OCI-LY3 (cell line): ENCODE measurements at regions not wholly inside any gene's neighbourhood (a gene's known extent, or its start where the extent isn't known, plus 50 kb on each side); places are given as distances from the start of the nearest gene placed in this dataset.
"Not testable (repeated sequence)": the region's sequence is repeated elsewhere in the genome, so short reads cannot be mapped to it uniquely, and the experiment has no call there.

Source experiments
- H2AFZ ChIP-seq: fragments of 200-600, 300-600 bp; shearing (Covaris generic); 2 replicates; pipeline ENCODE4 v1.6.0; 2014; ENCODE audit warnings: antibody characterized with exemption, low read depth, low read length
- H3K27ac ChIP-seq: fragments of 200-600, 300-600 bp; sonication (generic); 2 replicates; pipeline ENCODE4 v1.5.1; 2014; ENCODE audit warnings: mild to moderate bottlenecking, low read length, moderate library complexity, mixed read lengths
- H3K27me3 ChIP-seq: fragments of 200-600, 300-600 bp; sonication (generic); 2 replicates; pipeline ENCODE4 v1.6.1; 2014; ENCODE audit warnings: low read depth, low read length, mixed read lengths
- H3K36me3 ChIP-seq: fragments of 200-600, 300-600 bp; sonication (generic); replicated peaks from 2 replicates; pipeline ENCODE3; 2014; ENCODE audit warnings: low read depth, low read length, mixed read lengths
- H3K4me1 ChIP-seq: fragments of 300-600, 200-600 bp; sonication (generic); 2 replicates; pipeline ENCODE4 v1.6.1; 2014; ENCODE audit warnings: low read length, mixed read lengths
- H3K4me2 ChIP-seq: fragments of 200-600, 300-600 bp; sonication (generic); 2 replicates; pipeline ENCODE4 v1.6.1; 2014; ENCODE audit warnings: low read length, mixed read lengths
- H3K4me3 ChIP-seq: fragments of 300-600, 200-600 bp; sonication (generic); 2 replicates; pipeline ENCODE4 v1.5.1; 2014; ENCODE audit warnings: antibody characterized with exemption, mild to moderate bottlenecking, low read length, moderate library complexity
- H3K79me2 ChIP-seq: fragments of 300-600, 200-600 bp; shearing (Covaris generic); 2 replicates; pipeline ENCODE4 v1.6.1; 2014; ENCODE audit warnings: mild to moderate bottlenecking, low read length, mixed read lengths
- H3K9ac ChIP-seq: fragments of 300-600, 200-600 bp; shearing (Covaris generic); 2 replicates; pipeline ENCODE4 v1.6.0; 2014; ENCODE audit warnings: mild to moderate bottlenecking, low read length, moderate library complexity
- H3K9me3 ChIP-seq: fragments of 200-600, 300-600 bp; shearing (Covaris generic); 2 replicates; pipeline ENCODE4 v1.6.1; 2014; ENCODE audit warnings: low read length, mixed read lengths; ENCODE audit not compliant: insufficient read depth
- H4K20me1 ChIP-seq: fragments of 200-600, 300-600 bp; sonication (generic); 2 replicates; pipeline ENCODE4 v1.6.1; 2016; ENCODE audit warnings: low read length, mixed read lengths; ENCODE audit not compliant: insufficient read depth
- EZH2phosphoT487 ChIP-seq: fragments of 200-600 bp; shearing (Covaris generic); IDR thresholded peaks from 2 replicates; pipeline ENCODE4 v1.6.1; 2018; ENCODE audit warnings: antibody characterized with exemption, mixed run types, low read depth
- TF ChIP-seq, protein P1 (sequence below): fragments of 200-600, 300-600 bp; sonication (generic); IDR thresholded peaks from 2 replicates; pipeline ENCODE4 v1.5.1; 2014; ENCODE audit warnings: antibody characterized with exemption, low read length, low read depth

DNA sequence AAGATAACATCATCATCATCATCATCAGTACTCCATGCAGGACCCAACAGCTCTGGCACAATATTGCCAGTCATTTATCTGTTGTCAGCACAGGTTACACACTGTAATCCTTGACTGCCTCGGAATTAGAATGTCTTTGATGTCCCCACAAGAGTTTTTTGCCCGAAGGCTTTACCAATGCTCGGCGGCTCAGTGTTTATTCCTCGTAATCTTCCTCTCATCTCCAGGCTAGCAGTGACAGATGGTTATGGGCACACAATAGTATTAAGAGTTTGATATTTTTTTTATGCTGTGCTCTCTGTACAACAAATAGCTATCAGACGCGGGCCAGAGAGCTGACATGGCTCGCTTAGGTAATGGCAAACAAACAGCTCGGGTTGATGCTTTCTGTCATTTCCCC lies 515.2 kb downstream of the ZEB2 start:
- Histone ChIP-seq H3K9me3 (no peaks in the 10 kb centered on the region), H3K4me2 (no peak overlapping the region), H3K9ac (no peak overlapping the region), H3K27me3 (no peaks in the 10 kb centered on the region), H3K27ac (no peak overlapping the region), H3K4me1 (no peaks in the 10 kb centered on the region), H3K4me3 (no peak overlapping the region), H4K20me1 (no peaks in the 10 kb centered on the region), H3K36me3 (peaks cover 8% of the 10 kb centered on the region), H3K79me2 (no peaks in the 10 kb centered on the region), H2AFZ (no peak overlapping the region)
- TF ChIP-seq, protein P1, sequence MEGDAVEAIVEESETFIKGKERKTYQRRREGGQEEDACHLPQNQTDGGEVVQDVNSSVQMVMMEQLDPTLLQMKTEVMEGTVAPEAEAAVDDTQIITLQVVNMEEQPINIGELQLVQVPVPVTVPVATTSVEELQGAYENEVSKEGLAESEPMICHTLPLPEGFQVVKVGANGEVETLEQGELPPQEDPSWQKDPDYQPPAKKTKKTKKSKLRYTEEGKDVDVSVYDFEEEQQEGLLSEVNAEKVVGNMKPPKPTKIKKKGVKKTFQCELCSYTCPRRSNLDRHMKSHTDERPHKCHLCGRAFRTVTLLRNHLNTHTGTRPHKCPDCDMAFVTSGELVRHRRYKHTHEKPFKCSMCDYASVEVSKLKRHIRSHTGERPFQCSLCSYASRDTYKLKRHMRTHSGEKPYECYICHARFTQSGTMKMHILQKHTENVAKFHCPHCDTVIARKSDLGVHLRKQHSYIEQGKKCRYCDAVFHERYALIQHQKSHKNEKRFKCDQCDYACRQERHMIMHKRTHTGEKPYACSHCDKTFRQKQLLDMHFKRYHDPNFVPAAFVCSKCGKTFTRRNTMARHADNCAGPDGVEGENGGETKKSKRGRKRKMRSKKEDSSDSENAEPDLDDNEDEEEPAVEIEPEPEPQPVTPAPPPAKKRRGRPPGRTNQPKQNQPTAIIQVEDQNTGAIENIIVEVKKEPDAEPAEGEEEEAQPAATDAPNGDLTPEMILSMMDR = no peak
- no peak for TF ChIP-seq EZH2phosphoT487

DNA sequence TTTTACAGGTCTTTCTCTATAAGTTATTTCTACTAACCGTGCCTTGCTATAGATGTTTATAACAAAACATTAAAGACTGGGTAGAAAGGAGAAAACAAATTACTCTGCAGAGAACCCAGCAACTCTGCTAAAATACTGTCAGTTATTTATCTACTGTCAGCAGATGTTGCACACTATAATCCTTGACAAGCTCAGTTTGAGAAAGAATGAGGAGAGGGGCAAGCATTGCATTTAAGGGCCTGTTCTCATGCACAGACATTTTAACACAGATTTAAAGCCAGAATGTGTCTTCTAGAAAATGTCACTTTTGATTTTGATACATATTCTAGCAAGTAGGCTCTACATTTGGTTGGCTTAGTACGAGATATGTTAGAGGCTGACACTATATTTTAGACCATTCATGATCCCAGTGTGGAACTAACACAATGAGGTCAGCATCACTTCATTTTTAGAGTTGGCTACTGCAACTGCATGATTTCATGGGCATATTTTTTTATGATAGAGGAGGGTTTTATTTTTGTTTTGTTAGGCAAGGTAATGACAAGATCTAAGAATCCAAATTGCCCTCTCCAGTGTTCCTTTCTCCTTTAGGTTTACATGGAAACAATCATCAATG lies 516.4 kb downstream of the ZEB2 start:
- Histone ChIP-seq H3K9me3 (no peaks in the 10 kb centered on the region), H3K9ac (no peak overlapping the region), H2AFZ (no peak overlapping the region), H3K27me3 (no peaks in the 10 kb centered on the region), H3K4me2 (no peak overlapping the region), H3K4me3 (no peak overlapping the region), H3K36me3 (peaks cover 8% of the 10 kb centered on the region), H3K4me1 (no peaks in the 10 kb centered on the region), H3K27ac (no peak overlapping the region), H3K79me2 (no peaks in the 10 kb centered on the region), H4K20me1 (no peaks in the 10 kb centered on the region)
- no peak for TF ChIP-seq EZH2phosphoT487
- TF ChIP-seq, protein P1 = no peak

GRCh38 chr2:143996974-143997373 lies 522.9 kb downstream of the ZEB2 start:
- Histone ChIP-seq H3K9me3 (no peaks in the 10 kb centered on the region), H3K9ac (no peak overlapping the region), H3K79me2 (no peaks in the 10 kb centered on the region), H3K4me3 (no peak overlapping the region), H3K27me3 (no peaks in the 10 kb centered on the region), H3K27ac (no peak overlapping the region), H2AFZ (no peak overlapping the region), H3K4me1 (no peaks in the 10 kb centered on the region), H3K36me3 (peaks cover 10% of the 10 kb centered on the region), H4K20me1 (no peaks in the 10 kb centered on the region), H3K4me2 (no peak overlapping the region)
- TF ChIP-seq EZH2phosphoT487 = no peak
- TF ChIP-seq, protein P1 = no peak

- peaks cover 8% of the 10 kb centered on the region; the same call in 1 of the 2 replicates for H3K9me3 ChIP-seq
- no peak overlapping the region for H3K9ac ChIP-seq
- H3K4me1 ChIP-seq = no peaks in the 10 kb centered on the region
- no peaks in the 10 kb centered on the region for H3K27me3 ChIP-seq
- H3K4me2 ChIP-seq = no peak overlapping the region
- H3K27ac ChIP-seq = no peak overlapping the region
- H4K20me1 ChIP-seq = no peaks in the 10 kb centered on the region
- peaks cover 14% of the 10 kb centered on the region for H3K36me3 ChIP-seq
- no peak for TF ChIP-seq EZH2phosphoT487
- TF ChIP-seq, protein P1 = no peak
- H2AFZ ChIP-seq = no peak overlapping the region
- no peaks in the 10 kb centered on the region for H3K79me2 ChIP-seq
- no peak overlapping the region for H3K4me3 ChIP-seq
Measured at GRCh38 chr2:143994961-143995360, 525.0 kb downstream of the ZEB2 start.

GRCh38 chr2:143991596-143991995 lies 528.3 kb downstream of the ZEB2 start:
- H3K4me2 ChIP-seq, H3K79me2 ChIP-seq, H2AFZ ChIP-seq, H3K9ac ChIP-seq, H3K4me1 ChIP-seq, H3K27me3 ChIP-seq, H3K4me3 ChIP-seq, H4K20me1 ChIP-seq, H3K27ac ChIP-seq: not testable (repeated sequence)
- Histone ChIP-seq H3K9me3 (peaks cover 15% of the 10 kb centered on the region; the same call in 1 of the 2 replicates), H3K36me3 (peaks cover 23% of the 10 kb centered on the region)
